ENCODE measurements at regions not wholly inside any gene's neighbourhood (a gene's known extent, or its start where the extent isn't known, plus 50 kb on each side); places are given as distances from the start of the nearest gene placed in this dataset.

DNA sequence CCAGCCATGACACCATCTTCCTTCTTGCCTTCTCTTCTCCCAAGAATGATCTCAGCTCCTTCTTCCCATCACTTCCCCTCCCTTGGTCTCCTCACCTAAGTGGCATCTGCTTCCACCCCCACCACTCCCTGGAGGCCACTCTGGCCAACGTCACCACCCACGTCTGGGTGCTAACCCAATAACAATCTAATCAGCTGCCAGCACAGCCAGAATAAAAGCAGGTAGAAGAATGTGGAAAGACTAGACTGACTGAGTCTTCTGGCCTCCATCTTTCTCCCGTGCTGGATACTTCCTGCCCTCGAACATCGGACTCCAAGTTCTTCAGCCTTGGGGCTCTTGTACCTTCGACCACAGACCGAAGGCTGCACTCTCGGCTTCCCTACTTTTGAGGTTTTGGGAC, 245.3 kb upstream of the CSF3R start:
- Histone ChIP-seq H3K14ac (ENCODE audit: insufficient read length) (no peak overlapping the region), H3K36me3 (ENCODE audit: control insufficient read depth in 2 of 4, insufficient read depth in 4 of 4, low read length in 3 of 4) (no peaks in the 10 kb centered on the region), H2BK120ac (replicated peaks; ENCODE audit: low read depth, low read length) (no peak overlapping the region), H3K4ac (replicated peaks; ENCODE audit: insufficient read length, low read depth, low read length) (no peak overlapping the region), H4K20me1 (replicated peaks in 1 of 2; ENCODE audit: control insufficient read depth in 1 of 2, insufficient read depth in 2 of 2, low read length in 2 of 2) (no peaks in the 10 kb centered on the region), H3K4me2 (ENCODE audit: insufficient read depth in 1 of 2, low read depth in 2 of 2, low read length in 2 of 2) (no peak overlapping the region), H3K18ac (ENCODE audit: extremely low read depth, low read length) (no peak overlapping the region), H3K79me2 (ENCODE audit: control insufficient read depth in 1 of 2, insufficient read depth in 2 of 2, low read length in 2 of 2) (no peaks in the 10 kb centered on the region), H3K23ac (ENCODE audit: insufficient read length) (no peak overlapping the region), H3K9me3 (ENCODE audit: insufficient read depth in 2 of 2, low read depth in 1 of 2, low read length in 1 of 2) (no peaks in the 10 kb centered on the region), H4K5ac (ENCODE audit: insufficient read length, low read depth, low read length) (no peak overlapping the region), H4K8ac (ENCODE audit: extremely low read depth, insufficient read depth, low read length) (no peak overlapping the region), H3K4me3 (ENCODE audit: extremely low read depth in 1 of 4, insufficient read depth in 2 of 4, low read depth in 3 of 4, low read length in 4 of 4) (no peak overlapping the region), H2AK5ac (ENCODE audit: low read depth, low read length) (no peak overlapping the region), H3K4me1 (replicated peaks in 1 of 4; ENCODE audit: control insufficient read depth in 3 of 4, insufficient read depth in 4 of 4, low read length in 3 of 4) (peaks cover 0 to 9% (median 4%) of the 10 kb centered on the region in 4 experiments; a peak in 5 of 7 replicates), H3K9ac (replicated peaks in 1 of 4; ENCODE audit: extremely low read depth in 1 of 4, low read depth in 3 of 4, low read length in 3 of 4) (no peak overlapping the region), H3K23me2 (ENCODE audit: low read depth, low read length) (no peaks in the 10 kb centered on the region), H3K79me1 (ENCODE audit: low read depth, low read length) (no peaks in the 10 kb centered on the region), H2BK12ac (ENCODE audit: low read depth, low read length) (no peak overlapping the region), H3K56ac (replicated peaks; ENCODE audit: insufficient read length, low read depth, low read length) (no peak overlapping the region), H2BK5ac (ENCODE audit: low read depth, low read length) (no peak overlapping the region), H2AFZ (ENCODE audit: low read length) (no peak overlapping the region), H3K27ac (ENCODE audit: low read depth, low read length) (no peak overlapping the region), H2BK15ac (ENCODE audit: low read length) (no peak overlapping the region), H3K27me3 (replicated peaks in 1 of 4; ENCODE audit: control insufficient read depth in 3 of 4, extremely low read depth in 1 of 4, insufficient read depth in 3 of 4, low read length in 3 of 4) (no peaks in the 10 kb centered on the region), H2BK20ac (ENCODE audit: low read length) (no peak overlapping the region), H4K91ac (replicated peaks; ENCODE audit: insufficient read length, low read length) (no peak overlapping the region)
- ChIA-PET CTCF (ENCODE audit: partially characterized antibody) (interaction anchor here (0.6 to 5.6 kb wide), 6 partner anchors 9 to 137 kb away, joined by 3 to 26 read pairs (median 3); no protein-coding TSS in a partner anchor), POLR2A (ENCODE audit: partially characterized antibody) (no interaction called here)
- whole genome bisulfite sequencing, 2 experiments (ENCODE audit: extremely low coverage in 1 of 2, insufficient coverage in 1 of 2, insufficient read length in 1 of 2, insufficient replicate concordance in 2 of 2, low coverage in 1 of 2, low lambda C conversion rate in 2 of 2, missing lambda C conversion rate in 1 of 2), result 91% methylated on average over 7 of the region's 8 CpGs; no CpG with 5 or more reads in 1 of the 2 experiments
- no peak for FAIRE-seq
- DNase-seq (ENCODE audit: low read depth in 1 of 2, low spot score in 2 of 2), result no peak
- no peak for TF ChIP-seq EP300 (IDR thresholded peaks at IDR 0.05; ENCODE audit: borderline replicate concordance in 1 of 2, low read depth in 2 of 2, low read length in 2 of 2)
- no peak for TF ChIP-seq CTCF (IDR thresholded peaks at IDR 0.05; ENCODE audit: control extremely low read depth in 1 of 3, insufficient read depth in 1 of 3, low read depth in 1 of 3, low read length in 3 of 3)
- TF ChIP-seq CTBP2 (IDR thresholded peaks at IDR 0.05; ENCODE audit: borderline replicate concordance, insufficient read depth, insufficient read length, low read length), result no peak
- TF ChIP-seq POU5F1 (IDR thresholded peaks at IDR 0.05; ENCODE audit: low read depth, low read length), result no peak
- TF ChIP-seq HDAC6 (IDR thresholded peaks at IDR 0.05; ENCODE audit: low read depth, low read length), result no peak
- TF ChIP-seq KDM4A (IDR thresholded peaks at IDR 0.05; ENCODE audit: low read depth, low read length, severe bottlenecking), result no peak
- TF ChIP-seq ASH2L (IDR thresholded peaks at IDR 0.05; ENCODE audit: low read length), result no peak

Measured in H1 (cell line).